ENCODE measurements at regions not wholly inside any gene's neighbourhood (a gene's known extent, or its start where the extent isn't known, plus 50 kb on each side); places are given as distances from the start of the nearest gene placed in this dataset.

GRCh38 chr4:28682847-28683246 lies 1822.2 kb downstream of the STIM2 start:
- TF ChIP-seq CTCF (IDR thresholded peaks at IDR 0.05) (no peak), POLR2A (IDR thresholded peaks at IDR 0.05) (no peak)

All from lower leg skin (tissue), 3 donors.